IMR-90 (cell line): ENCODE measurements at regions not wholly inside any gene's neighbourhood (a gene's known extent, or its start where the extent isn't known, plus 50 kb on each side); places are given as distances from the start of the nearest gene placed in this dataset.

Experiments
- ATAC-seq: fragments of 200-7000 bp; cut with Tn5 transposase; 2 replicates; pipeline ENCODE4 v1.9.1; 2020; ENCODE audit warnings: low read depth, mild to moderate bottlenecking, moderate library complexity
- BruUV-seq: library from RNA; stranded (reverse); fragments of 400-500 nt; replicated peaks from 2 replicates; lab custom pipeline; 2021; lab: Mats Ljungman, UMichigan
- CTCF ChIA-PET: fragments of 300-600 bp; formaldehyde crosslinking; extraction: SDS; loops from one replicate; lab custom pipeline; 2021; ENCODE audit warnings: antibody characterized with exemption; lab: Yijun Ruan, JAX
- POLR2A ChIA-PET: fragments of 300-600 bp; sonication (Branson Sonifier 250); formaldehyde crosslinking; loops from one replicate; lab custom pipeline; 2022; ENCODE audit warnings: antibody characterized with exemption; ENCODE audit not compliant: unreplicated experiment; lab: Charles Lee
- DNase-seq: peaks from one replicate; pipeline ENCODE4 v3.0.0; 2013
- H2AFZ ChIP-seq: replicated peaks from 2 replicates; pipeline ENCODE3; 2013; ENCODE audit warnings: low read length, mild to moderate bottlenecking; ENCODE audit not compliant: poor library complexity
- H2AK5ac ChIP-seq: 2 replicates; pipeline ENCODE4 v1.6.1; 2013; ENCODE audit warnings: low read depth, low read length, inconsistent platforms
- H2AK9ac ChIP-seq: replicated peaks from 2 replicates; pipeline ENCODE3; 2013; ENCODE audit warnings: mild to moderate bottlenecking, low read depth, low read length, moderate library complexity; ENCODE audit not compliant: poor library complexity
- H2BK120ac ChIP-seq: 2 replicates; pipeline ENCODE4 v1.6.1; 2013; ENCODE audit warnings: low read depth, low read length, inconsistent platforms
- H2BK15ac ChIP-seq: 3 replicates; pipeline ENCODE4 v1.6.1; 2013; ENCODE audit warnings: low read depth, low read length, inconsistent platforms
- H2BK20ac ChIP-seq: 2 replicates; pipeline ENCODE4 v1.6.1; 2013; ENCODE audit warnings: low read depth, mild to moderate bottlenecking, inconsistent platforms, low read length, moderate library complexity
- H2BK5ac ChIP-seq: 2 replicates; pipeline ENCODE4 v1.6.1; 2013; ENCODE audit warnings: mild to moderate bottlenecking, low read depth, low read length, inconsistent platforms; ENCODE audit not compliant: poor library complexity, severe bottlenecking
- H3K14ac ChIP-seq: replicated peaks from 2 replicates; pipeline ENCODE4 v1.6.1; 2013; ENCODE audit warnings: low read depth, low read length, inconsistent platforms
- H3K18ac ChIP-seq: 2 replicates; pipeline ENCODE4 v1.6.1; 2013; ENCODE audit warnings: low read depth, low read length, control low read depth
- H3K23ac ChIP-seq: 2 replicates; pipeline ENCODE4 v1.6.1; 2013; ENCODE audit warnings: low read depth, low read length, inconsistent platforms
- H3K27ac ChIP-seq: 2 replicates; pipeline ENCODE4 v1.5.1; 2013; ENCODE audit warnings: mild to moderate bottlenecking, control low read depth, low read length; ENCODE audit not compliant: insufficient read depth
- H3K27me3 ChIP-seq: 2 replicates; pipeline ENCODE4 v1.6.1; 2013; ENCODE audit warnings: low read length; ENCODE audit not compliant: control insufficient read depth, insufficient read depth
- H3K36me3 ChIP-seq: 2 replicates; pipeline ENCODE4 v1.6.1; 2013; ENCODE audit warnings: low read length, mixed read lengths; ENCODE audit not compliant: control insufficient read depth, insufficient read depth
- H3K4ac ChIP-seq: 2 replicates; pipeline ENCODE4 v1.6.1; 2013; ENCODE audit warnings: low read depth, low read length, inconsistent platforms
- H3K4me1 ChIP-seq: 2 replicates; pipeline ENCODE4 v1.6.1; 2013; ENCODE audit warnings: low read length, mixed read lengths; ENCODE audit not compliant: control insufficient read depth, insufficient read depth
- H3K4me2 ChIP-seq: 2 replicates; pipeline ENCODE4 v1.6.1; 2013; ENCODE audit warnings: low read depth, mild to moderate bottlenecking, control low read depth, low read length, moderate library complexity
- H3K4me3 ChIP-seq: 2 replicates; pipeline ENCODE4 v1.5.1; 2013; ENCODE audit warnings: low read depth, mild to moderate bottlenecking, control low read depth, low read length, moderate library complexity; ENCODE audit not compliant: insufficient read depth
- H3K56ac ChIP-seq: 2 replicates; pipeline ENCODE4 v1.6.1; 2013; ENCODE audit warnings: low read length, inconsistent platforms; ENCODE audit not compliant: insufficient read depth; ENCODE audit errors: extremely low read depth
- H3K79me1 ChIP-seq, 2 experiments: 2 replicates each; pipeline ENCODE4 v1.6.1; 2013; ENCODE audit warnings: low read length in 2 of 2, inconsistent platforms in 1 of 2, low read depth in 1 of 2
- H3K9ac ChIP-seq: 2 replicates; pipeline ENCODE4 v1.6.1; 2013; ENCODE audit warnings: low read depth, low read length, control low read depth
- H3K9me1 ChIP-seq: 2 replicates; pipeline ENCODE4 v1.6.1; 2013; ENCODE audit warnings: low read length, inconsistent platforms; ENCODE audit not compliant: insufficient read depth
- H3K9me3 ChIP-seq: 2 replicates; pipeline ENCODE4 v1.6.1; 2013; ENCODE audit warnings: low read length; ENCODE audit not compliant: control insufficient read depth, insufficient read depth
- H4K20me1 ChIP-seq: 2 replicates; pipeline ENCODE4 v1.6.1; 2013; ENCODE audit warnings: low read length, inconsistent platforms; ENCODE audit not compliant: insufficient read depth
- H4K5ac ChIP-seq: 2 replicates; pipeline ENCODE4 v1.6.1; 2013; ENCODE audit warnings: mild to moderate bottlenecking, low read depth, low read length, control low read depth
- H4K8ac ChIP-seq, 2 experiments: 2 replicates each; pipeline ENCODE4 v1.6.1; 2013; ENCODE audit warnings: low read depth in 2 of 2, low read length in 2 of 2, control low read depth in 1 of 2, inconsistent platforms in 1 of 2
- H4K91ac ChIP-seq: 2 replicates; pipeline ENCODE4 v1.6.1; 2013; ENCODE audit warnings: low read depth, low read length, inconsistent platforms; ENCODE audit not compliant: insufficient read depth
- BHLHE40 ChIP-seq: fragments of 150-350 bp; IDR thresholded peaks from 2 replicates; pipeline ENCODE4 v1.6.1; 2016; ENCODE audit warnings: mild to moderate bottlenecking, low read depth, low read length
- CEBPB ChIP-seq: IDR thresholded peaks from 2 replicates; pipeline ENCODE4 v1.6.1; 2012; ENCODE audit warnings: low read depth, low read length, improper control_type of control experiment
- CHD1 ChIP-seq: IDR thresholded peaks from 2 replicates; pipeline ENCODE4 v1.6.1; 2012; ENCODE audit warnings: low read depth, low read length, improper control_type of control experiment
- CTCF ChIP-seq: conservative IDR thresholded peaks from 2 replicates; pipeline ENCODE4 v1.5.1; 2012; ENCODE audit warnings: mild to moderate bottlenecking, low read depth, low read length, improper control_type of control experiment
- FOS ChIP-seq: fragments of 150-350 bp; IDR thresholded peaks from 2 replicates; pipeline ENCODE4 v1.6.1; 2016; ENCODE audit warnings: low read depth, low read length
- MAFK ChIP-seq: IDR thresholded peaks from 2 replicates; pipeline ENCODE4 v1.6.1; 2012; ENCODE audit warnings: low read depth, low read length, improper control_type of control experiment
- MAZ ChIP-seq: IDR thresholded peaks from 2 replicates; pipeline ENCODE4 v1.6.1; 2012; ENCODE audit warnings: low read depth, mild to moderate bottlenecking, low read length, improper control_type of control experiment, moderate library complexity, borderline replicate concordance
- MXI1 ChIP-seq: IDR thresholded peaks from 2 replicates; pipeline ENCODE4 v1.6.1; 2012; ENCODE audit warnings: low read depth, mild to moderate bottlenecking, low read length, moderate library complexity, borderline replicate concordance
- NFE2L2 ChIP-seq: fragments of 150-350 bp; IDR thresholded peaks from 2 replicates; pipeline ENCODE4 v1.6.1; 2016; ENCODE audit warnings: low read depth, mild to moderate bottlenecking, low read length
- POLR2A ChIP-seq: IDR thresholded peaks from 2 replicates; pipeline ENCODE4 v1.6.1; 2012; ENCODE audit warnings: mild to moderate bottlenecking, low read depth, low read length
- RAD21 ChIP-seq: IDR thresholded peaks from 2 replicates; pipeline ENCODE4 v1.6.1; 2012; ENCODE audit warnings: low read length, improper control_type of control experiment
- RCOR1 ChIP-seq: IDR thresholded peaks from 2 replicates; pipeline ENCODE4 v1.6.1; 2012; ENCODE audit warnings: mild to moderate bottlenecking, low read length, improper control_type of control experiment; ENCODE audit not compliant: insufficient replicate concordance
- RFX5 ChIP-seq: IDR thresholded peaks from 2 replicates; pipeline ENCODE4 v1.8.0; 2012; ENCODE audit warnings: low read depth, mild to moderate bottlenecking, low read length, moderate library complexity
- SMC3 ChIP-seq: fragments of 150-350 bp; IDR thresholded peaks from 2 replicates; pipeline ENCODE4 v1.6.1; 2016; ENCODE audit warnings: low read depth, mild to moderate bottlenecking, antibody characterized with exemption, low read length, moderate library complexity
- WGBS, 2 experiments: methylation state at CpG; one replicate each; pipeline versions ENCODE4 v1.1.5 to v1.1.7; 2013; ENCODE audit warnings: missing lambda C conversion rate in 2 of 2; ENCODE audit not compliant: insufficient read length in 1 of 2; ENCODE audit errors: extremely low coverage in 2 of 2; 5-methylcytosine and 5-hydroxymethylcytosine counted together
- dilution Hi-C: fragments of 300-500 bp; cut with HindIII; formaldehyde crosslinking; loops from one replicate; pipeline ENCODE4 v1.14.3; 2018; ENCODE audit warnings: low sequenced_read_pairs; ENCODE audit not compliant: unreplicated experiment
- in situ Hi-C: fragments of 300-500 bp; cut with MboI; formaldehyde crosslinking; loops from 3 replicates; pipeline ENCODE4 v1.14.3; 2019; ENCODE audit warnings: low sequenced_read_pairs, inconsistent platforms, mixed read lengths
- intact Hi-C: fragments of 100-400 bp; cut with micrococcal nuclease; formaldehyde crosslinking; loops from 2 replicates; pipeline ENCODE4 v1.10.0; 2022
- TF ChIP-seq, protein P1 (sequence below): fragments of 150-350 bp; IDR thresholded peaks from 2 replicates; pipeline ENCODE4 v1.6.1; 2016; ENCODE audit warnings: low read depth, mild to moderate bottlenecking, low read length, moderate library complexity, borderline replicate concordance
- TF ChIP-seq, protein P2 (sequence below): fragments of 150-350 bp; IDR thresholded peaks from 2 replicates; pipeline ENCODE4 v1.6.1; 2017; ENCODE audit warnings: mild to moderate bottlenecking, antibody characterized with exemption, low read length, low read depth

GRCh38 chrX:65331371-65331770, 203.2 kb downstream of the LAS1L start:
- WGBS, 2 experiments, result no CpG with 5 or more reads among the region's 1 CpG
- no peaks in the 10 kb centered on the region for H3K27me3 ChIP-seq
- dilution Hi-C loops, result no loop called here
- H2BK20ac ChIP-seq, result no peak overlapping the region
- no peak overlapping the region for H3K4ac ChIP-seq
- DNase-seq (no peak), ATAC-seq (no peak)
- no peak overlapping the region for H3K23ac ChIP-seq
- H4K5ac ChIP-seq, result no peak overlapping the region
- H3K56ac ChIP-seq, result no peak overlapping the region
- H3K79me1 ChIP-seq, result no peaks in the 10 kb centered on the region
- H2BK15ac ChIP-seq, result no peak overlapping the region
- H2BK5ac ChIP-seq, result no peak overlapping the region
- no peak overlapping the region for H3K4me3 ChIP-seq
- H2AK5ac ChIP-seq, result no peak overlapping the region
- ChIA-PET CTCF (no interaction called here), POLR2A (no interaction called here)
- H3K9ac ChIP-seq, result no peak overlapping the region
- no peaks in the 10 kb centered on the region for H3K9me1 ChIP-seq
- no peaks in the 10 kb centered on the region for H4K20me1 ChIP-seq
- no peak overlapping the region for H3K4me2 ChIP-seq
- BruUV-seq, result no TSS peak
- in situ Hi-C loops, result no loop called here
- H2BK120ac ChIP-seq, result no peak overlapping the region
- no peak overlapping the region for H3K14ac ChIP-seq
- no peaks in the 10 kb centered on the region for H3K36me3 ChIP-seq
- H2AK9ac ChIP-seq, result no peak overlapping the region
- H2AFZ ChIP-seq, result no peak overlapping the region
- no peak overlapping the region for H4K91ac ChIP-seq
- H4K8ac ChIP-seq, result no peak overlapping the region
- no peak overlapping the region for H3K27ac ChIP-seq
- no peaks in the 10 kb centered on the region for H3K4me1 ChIP-seq
- H3K18ac ChIP-seq, result no peak overlapping the region
- TF ChIP-seq RAD21, result no peak
- no peak for TF ChIP-seq MXI1
- TF ChIP-seq, protein P1, sequence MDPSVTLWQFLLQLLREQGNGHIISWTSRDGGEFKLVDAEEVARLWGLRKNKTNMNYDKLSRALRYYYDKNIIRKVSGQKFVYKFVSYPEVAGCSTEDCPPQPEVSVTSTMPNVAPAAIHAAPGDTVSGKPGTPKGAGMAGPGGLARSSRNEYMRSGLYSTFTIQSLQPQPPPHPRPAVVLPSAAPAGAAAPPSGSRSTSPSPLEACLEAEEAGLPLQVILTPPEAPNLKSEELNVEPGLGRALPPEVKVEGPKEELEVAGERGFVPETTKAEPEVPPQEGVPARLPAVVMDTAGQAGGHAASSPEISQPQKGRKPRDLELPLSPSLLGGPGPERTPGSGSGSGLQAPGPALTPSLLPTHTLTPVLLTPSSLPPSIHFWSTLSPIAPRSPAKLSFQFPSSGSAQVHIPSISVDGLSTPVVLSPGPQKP, result no peak
- no peak for TF ChIP-seq MAZ
- TF ChIP-seq CEBPB, result no peak
- no peak for TF ChIP-seq NFE2L2
- TF ChIP-seq, protein P2, sequence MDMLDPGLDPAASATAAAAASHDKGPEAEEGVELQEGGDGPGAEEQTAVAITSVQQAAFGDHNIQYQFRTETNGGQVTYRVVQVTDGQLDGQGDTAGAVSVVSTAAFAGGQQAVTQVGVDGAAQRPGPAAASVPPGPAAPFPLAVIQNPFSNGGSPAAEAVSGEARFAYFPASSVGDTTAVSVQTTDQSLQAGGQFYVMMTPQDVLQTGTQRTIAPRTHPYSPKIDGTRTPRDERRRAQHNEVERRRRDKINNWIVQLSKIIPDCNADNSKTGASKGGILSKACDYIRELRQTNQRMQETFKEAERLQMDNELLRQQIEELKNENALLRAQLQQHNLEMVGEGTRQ, result no peak
- no peak for TF ChIP-seq BHLHE40
- TF ChIP-seq MAFK, result no peak
- TF ChIP-seq FOS, result no peak
- TF ChIP-seq RFX5, result no peak
- TF ChIP-seq POLR2A, result no peak
- TF ChIP-seq RCOR1, result no peak
- no peak for TF ChIP-seq SMC3
- no peak for TF ChIP-seq CHD1
- TF ChIP-seq CTCF, result no peak
- H3K9me3 ChIP-seq, result no peaks in the 10 kb centered on the region
- intact Hi-C loops, result no loop called here
